ENCODE measurements at regions not wholly inside any gene's neighbourhood (a gene's known extent, or its start where the extent isn't known, plus 50 kb on each side); places are given as distances from the start of the nearest gene placed in this dataset.
A peak's percentile ranks its signal among the peaks of the same experiment; 100 is the strongest.

DNA sequence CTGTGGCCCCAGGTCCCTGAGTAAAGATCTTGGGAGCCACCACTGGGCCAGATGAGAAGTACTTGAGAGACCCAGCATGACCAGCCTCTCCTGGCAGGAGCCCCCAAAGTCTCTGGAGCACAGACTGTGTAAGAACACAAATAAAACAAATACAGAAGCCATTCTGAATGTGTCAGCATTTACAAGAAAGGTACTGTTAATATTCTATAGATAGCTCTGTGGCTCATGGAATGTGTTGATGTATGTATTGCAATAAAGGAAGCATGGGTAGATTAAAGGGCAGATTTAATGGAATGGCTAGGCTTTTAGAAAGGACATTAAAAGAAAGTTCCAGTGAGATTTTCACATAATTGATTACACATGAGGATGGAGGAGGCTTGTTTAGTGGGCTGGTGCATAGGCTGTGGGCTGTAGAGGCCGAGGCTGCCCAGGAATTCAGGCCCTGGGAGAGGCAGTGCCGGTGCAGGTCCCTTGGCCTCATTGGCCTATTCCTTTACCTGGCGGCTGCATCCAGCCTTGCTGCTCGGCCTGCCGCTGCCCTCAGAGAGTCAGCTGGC lies 127.7 kb upstream of the DLX2 start:
- Histone ChIP-seq H3K27ac (no peak overlapping the region), H3K4me1 (peaks cover 18% of the 10 kb centered on the region), H3K4me3 (no peak overlapping the region), H3K9me3 (no peaks in the 10 kb centered on the region), H3K4me2 (no peak overlapping the region)
- 74% methylated on average over 4 of the region's 5 CpGs for WGBS (ENCODE audit: missing lambda C conversion rate)
- no peak for DNase-seq (ENCODE audit: low read depth in 1 of 2, low spot score in 1 of 2)
- FAIRE-seq: no peak
- ChIA-PET POLR2A (no interaction called here), CTCF (interaction anchor here (0.9 to 2.6 kb wide), 4 partner anchors 11 to 235 kb away, joined by 3 to 14 read pairs (median 6); no protein-coding TSS in a partner anchor)
- TF ChIP-seq RNF2 (IDR thresholded peaks at IDR 0.05; ENCODE audit: borderline replicate concordance, low read depth) (no peak), MAFK (IDR thresholded peaks at IDR 0.05; ENCODE audit: partially characterized antibody) (peak; percentile 31)
- TF ChIP-seq, protein P1, sequence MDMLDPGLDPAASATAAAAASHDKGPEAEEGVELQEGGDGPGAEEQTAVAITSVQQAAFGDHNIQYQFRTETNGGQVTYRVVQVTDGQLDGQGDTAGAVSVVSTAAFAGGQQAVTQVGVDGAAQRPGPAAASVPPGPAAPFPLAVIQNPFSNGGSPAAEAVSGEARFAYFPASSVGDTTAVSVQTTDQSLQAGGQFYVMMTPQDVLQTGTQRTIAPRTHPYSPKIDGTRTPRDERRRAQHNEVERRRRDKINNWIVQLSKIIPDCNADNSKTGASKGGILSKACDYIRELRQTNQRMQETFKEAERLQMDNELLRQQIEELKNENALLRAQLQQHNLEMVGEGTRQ (IDR thresholded peaks at IDR 0.05): no peak
- no peak for ATAC-seq

DNA sequence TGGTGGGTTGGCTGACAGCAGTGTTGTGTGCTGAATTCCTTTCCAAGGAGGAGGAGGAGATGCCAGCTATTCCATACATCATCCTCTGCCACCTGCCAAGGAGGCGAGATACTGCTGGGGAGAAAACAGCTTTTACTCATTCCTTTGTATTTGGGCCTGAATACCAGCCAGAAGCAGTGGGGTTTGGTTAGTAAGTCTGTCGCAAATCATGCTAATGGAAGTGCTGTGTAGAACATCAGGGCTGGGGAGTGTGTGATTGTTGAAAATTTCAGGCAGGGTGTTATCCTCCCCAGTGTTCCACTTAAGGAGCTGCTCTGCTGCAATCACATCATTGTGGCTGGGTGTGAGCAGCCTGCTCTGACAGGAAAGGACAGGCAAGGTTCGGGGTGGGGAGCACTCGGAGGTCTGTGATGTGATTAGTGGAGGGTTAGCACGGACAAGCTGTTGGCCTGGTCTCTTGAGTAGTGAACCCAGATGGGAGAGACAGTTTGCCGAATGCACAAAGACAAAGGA lies 128.2 kb upstream of the DLX2 start:
- ChIA-PET CTCF (interaction anchor here (1.2 to 2.6 kb wide), 3 partner anchors 12 to 231 kb away, joined by 4 to 14 read pairs (median 6); no protein-coding TSS in a partner anchor), POLR2A (interaction anchor here (1.5 kb wide), 1 partner anchor 22 kb away, joined by 4 read pairs; no protein-coding TSS in a partner anchor)
- Histone ChIP-seq H3K9me3 (no peaks in the 10 kb centered on the region), H3K4me3 (no peak overlapping the region), H3K4me2 (no peak overlapping the region), H3K4me1 (peaks cover 18% of the 10 kb centered on the region), H3K27ac (peak overlapping the region in 1 of 2 experiments; percentile 73; a peak in 3 of 6 replicates)
- ATAC-seq: no peak
- TF ChIP-seq CBX2 (IDR thresholded peaks at IDR 0.05; ENCODE audit: borderline replicate concordance, low read depth) (no peak), HDAC2 (IDR thresholded peaks at IDR 0.05) (no peak), RAD21 (conservative IDR thresholded peaks at IDR 0.05 in 1 of 2, IDR thresholded peaks at IDR 0.05 in 1 of 2) (no peak), TFCP2L1 (CRISPR knock-in tag; IDR thresholded peaks at IDR 0.05) (no peak), ZFP36 (IDR thresholded peaks at IDR 0.05; ENCODE audit: borderline replicate concordance, partially characterized antibody) (no peak), MAFK (IDR thresholded peaks at IDR 0.05; ENCODE audit: partially characterized antibody) (no peak), HOXB13 (CRISPR knock-in tag; IDR thresholded peaks at IDR 0.05; ENCODE audit: low read depth) (no peak), ZC3H11A (IDR thresholded peaks at IDR 0.05) (no peak), JUNB (IDR thresholded peaks at IDR 0.05) (no peak), NPAS2 (CRISPR knock-in tag; IDR thresholded peaks at IDR 0.05; ENCODE audit: borderline replicate concordance) (no peak), SMC3 (IDR thresholded peaks at IDR 0.05) (no peak), EHMT2 (IDR thresholded peaks at IDR 0.05; ENCODE audit: low read depth) (no peak), FOXS1 (CRISPR knock-in tag; IDR thresholded peaks at IDR 0.05) (no peak)
- TF ChIP-seq, protein P2, sequence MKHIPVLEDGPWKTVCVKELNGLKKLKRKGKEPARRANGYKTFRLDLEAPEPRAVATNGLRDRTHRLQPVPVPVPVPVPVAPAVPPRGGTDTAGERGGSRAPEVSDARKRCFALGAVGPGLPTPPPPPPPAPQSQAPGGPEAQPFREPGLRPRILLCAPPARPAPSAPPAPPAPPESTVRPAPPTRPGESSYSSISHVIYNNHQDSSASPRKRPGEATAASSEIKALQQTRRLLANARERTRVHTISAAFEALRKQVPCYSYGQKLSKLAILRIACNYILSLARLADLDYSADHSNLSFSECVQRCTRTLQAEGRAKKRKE (CRISPR knock-in tag; IDR thresholded peaks at IDR 0.05; ENCODE audit: low read depth): no peak
- TF ChIP-seq, protein P3, sequence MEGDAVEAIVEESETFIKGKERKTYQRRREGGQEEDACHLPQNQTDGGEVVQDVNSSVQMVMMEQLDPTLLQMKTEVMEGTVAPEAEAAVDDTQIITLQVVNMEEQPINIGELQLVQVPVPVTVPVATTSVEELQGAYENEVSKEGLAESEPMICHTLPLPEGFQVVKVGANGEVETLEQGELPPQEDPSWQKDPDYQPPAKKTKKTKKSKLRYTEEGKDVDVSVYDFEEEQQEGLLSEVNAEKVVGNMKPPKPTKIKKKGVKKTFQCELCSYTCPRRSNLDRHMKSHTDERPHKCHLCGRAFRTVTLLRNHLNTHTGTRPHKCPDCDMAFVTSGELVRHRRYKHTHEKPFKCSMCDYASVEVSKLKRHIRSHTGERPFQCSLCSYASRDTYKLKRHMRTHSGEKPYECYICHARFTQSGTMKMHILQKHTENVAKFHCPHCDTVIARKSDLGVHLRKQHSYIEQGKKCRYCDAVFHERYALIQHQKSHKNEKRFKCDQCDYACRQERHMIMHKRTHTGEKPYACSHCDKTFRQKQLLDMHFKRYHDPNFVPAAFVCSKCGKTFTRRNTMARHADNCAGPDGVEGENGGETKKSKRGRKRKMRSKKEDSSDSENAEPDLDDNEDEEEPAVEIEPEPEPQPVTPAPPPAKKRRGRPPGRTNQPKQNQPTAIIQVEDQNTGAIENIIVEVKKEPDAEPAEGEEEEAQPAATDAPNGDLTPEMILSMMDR (IDR thresholded peaks at IDR 0.05): no peak
- TF ChIP-seq, protein P4, sequence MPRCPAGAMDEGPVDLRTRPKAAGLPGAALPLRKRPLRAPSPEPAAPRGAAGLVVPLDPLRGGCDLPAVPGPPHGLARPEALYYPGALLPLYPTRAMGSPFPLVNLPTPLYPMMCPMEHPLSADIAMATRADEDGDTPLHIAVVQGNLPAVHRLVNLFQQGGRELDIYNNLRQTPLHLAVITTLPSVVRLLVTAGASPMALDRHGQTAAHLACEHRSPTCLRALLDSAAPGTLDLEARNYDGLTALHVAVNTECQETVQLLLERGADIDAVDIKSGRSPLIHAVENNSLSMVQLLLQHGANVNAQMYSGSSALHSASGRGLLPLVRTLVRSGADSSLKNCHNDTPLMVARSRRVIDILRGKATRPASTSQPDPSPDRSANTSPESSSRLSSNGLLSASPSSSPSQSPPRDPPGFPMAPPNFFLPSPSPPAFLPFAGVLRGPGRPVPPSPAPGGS (IDR thresholded peaks at IDR 0.05): no peak
- TF ChIP-seq, protein P5, sequence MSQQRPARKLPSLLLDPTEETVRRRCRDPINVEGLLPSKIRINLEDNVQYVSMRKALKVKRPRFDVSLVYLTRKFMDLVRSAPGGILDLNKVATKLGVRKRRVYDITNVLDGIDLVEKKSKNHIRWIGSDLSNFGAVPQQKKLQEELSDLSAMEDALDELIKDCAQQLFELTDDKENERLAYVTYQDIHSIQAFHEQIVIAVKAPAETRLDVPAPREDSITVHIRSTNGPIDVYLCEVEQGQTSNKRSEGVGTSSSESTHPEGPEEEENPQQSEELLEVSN (IDR thresholded peaks at IDR 0.05; ENCODE audit: borderline replicate concordance, low read depth): no peak
- TF ChIP-seq, protein P6, sequence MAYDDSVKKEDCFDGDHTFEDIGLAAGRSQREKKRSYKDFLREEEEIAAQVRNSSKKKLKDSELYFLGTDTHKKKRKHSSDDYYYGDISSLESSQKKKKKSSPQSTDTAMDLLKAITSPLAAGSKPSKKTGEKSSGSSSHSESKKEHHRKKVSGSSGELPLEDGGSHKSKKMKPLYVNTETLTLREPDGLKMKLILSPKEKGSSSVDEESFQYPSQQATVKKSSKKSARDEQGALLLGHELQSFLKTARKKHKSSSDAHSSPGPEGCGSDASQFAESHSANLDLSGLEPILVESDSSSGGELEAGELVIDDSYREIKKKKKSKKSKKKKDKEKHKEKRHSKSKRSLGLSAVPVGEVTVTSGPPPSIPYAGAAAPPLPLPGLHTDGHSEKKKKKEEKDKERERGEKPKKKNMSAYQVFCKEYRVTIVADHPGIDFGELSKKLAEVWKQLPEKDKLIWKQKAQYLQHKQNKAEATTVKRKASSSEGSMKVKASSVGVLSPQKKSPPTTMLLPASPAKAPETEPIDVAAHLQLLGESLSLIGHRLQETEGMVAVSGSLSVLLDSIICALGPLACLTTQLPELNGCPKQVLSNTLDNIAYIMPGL (CRISPR knock-in tag; IDR thresholded peaks at IDR 0.05; ENCODE audit: borderline replicate concordance): no peak
- TF ChIP-seq, protein P1 (IDR thresholded peaks at IDR 0.05): no peak
- TF ChIP-seq, protein P7, sequence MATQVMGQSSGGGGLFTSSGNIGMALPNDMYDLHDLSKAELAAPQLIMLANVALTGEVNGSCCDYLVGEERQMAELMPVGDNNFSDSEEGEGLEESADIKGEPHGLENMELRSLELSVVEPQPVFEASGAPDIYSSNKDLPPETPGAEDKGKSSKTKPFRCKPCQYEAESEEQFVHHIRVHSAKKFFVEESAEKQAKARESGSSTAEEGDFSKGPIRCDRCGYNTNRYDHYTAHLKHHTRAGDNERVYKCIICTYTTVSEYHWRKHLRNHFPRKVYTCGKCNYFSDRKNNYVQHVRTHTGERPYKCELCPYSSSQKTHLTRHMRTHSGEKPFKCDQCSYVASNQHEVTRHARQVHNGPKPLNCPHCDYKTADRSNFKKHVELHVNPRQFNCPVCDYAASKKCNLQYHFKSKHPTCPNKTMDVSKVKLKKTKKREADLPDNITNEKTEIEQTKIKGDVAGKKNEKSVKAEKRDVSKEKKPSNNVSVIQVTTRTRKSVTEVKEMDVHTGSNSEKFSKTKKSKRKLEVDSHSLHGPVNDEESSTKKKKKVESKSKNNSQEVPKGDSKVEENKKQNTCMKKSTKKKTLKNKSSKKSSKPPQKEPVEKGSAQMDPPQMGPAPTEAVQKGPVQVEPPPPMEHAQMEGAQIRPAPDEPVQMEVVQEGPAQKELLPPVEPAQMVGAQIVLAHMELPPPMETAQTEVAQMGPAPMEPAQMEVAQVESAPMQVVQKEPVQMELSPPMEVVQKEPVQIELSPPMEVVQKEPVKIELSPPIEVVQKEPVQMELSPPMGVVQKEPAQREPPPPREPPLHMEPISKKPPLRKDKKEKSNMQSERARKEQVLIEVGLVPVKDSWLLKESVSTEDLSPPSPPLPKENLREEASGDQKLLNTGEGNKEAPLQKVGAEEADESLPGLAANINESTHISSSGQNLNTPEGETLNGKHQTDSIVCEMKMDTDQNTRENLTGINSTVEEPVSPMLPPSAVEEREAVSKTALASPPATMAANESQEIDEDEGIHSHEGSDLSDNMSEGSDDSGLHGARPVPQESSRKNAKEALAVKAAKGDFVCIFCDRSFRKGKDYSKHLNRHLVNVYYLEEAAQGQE (IDR thresholded peaks at IDR 0.05): no peak
- no peak for FAIRE-seq
- 79% methylated on average over 6 of the region's 6 CpGs for WGBS (ENCODE audit: missing lambda C conversion rate)
- DNase-seq (ENCODE audit: low read depth in 1 of 2, low spot score in 1 of 2): no peak

All from A549 (cell line).